ENCODE measurements at regions not wholly inside any gene's neighbourhood (a gene's known extent, or its start where the extent isn't known, plus 50 kb on each side); places are given as distances from the start of the nearest gene placed in this dataset.
"Not testable (repeated sequence)": the region's sequence is repeated elsewhere in the genome, so short reads cannot be mapped to it uniquely, and the experiment has no call there.

- DNase-seq (ENCODE audit: low read depth in 2 of 2), result no peak
- no peaks in the 10 kb centered on the region for H3K36me3 ChIP-seq (ENCODE audit: control insufficient read depth, insufficient read depth, low read length)
- H3K9me3 ChIP-seq (ENCODE audit: control insufficient read depth, insufficient read depth, low read depth, low read length), result no peaks in the 10 kb centered on the region
- H2AFZ ChIP-seq (ENCODE audit: low read length), result no peak overlapping the region
- no peak overlapping the region for H3K27ac ChIP-seq (ENCODE audit: insufficient read depth, low read length)
- peaks cover 6% of the 10 kb centered on the region for H3K27me3 ChIP-seq (ENCODE audit: control insufficient read depth, insufficient read depth, low read length)
- H3K4me2 ChIP-seq (ENCODE audit: extremely low read depth, insufficient read depth, low read length), result no peak overlapping the region
- H3K9ac ChIP-seq (ENCODE audit: insufficient read depth, low read length), result no peak overlapping the region
- H3K4me3 ChIP-seq (replicated peaks in 1 of 4; ENCODE audit: control extremely low read depth in 1 of 4, insufficient read depth in 1 of 4, low read depth in 3 of 4, low read length in 4 of 4), result no peak overlapping the region
- H3K79me2 ChIP-seq (ENCODE audit: control insufficient read depth, insufficient read depth, low read length), result no peaks in the 10 kb centered on the region
- TF ChIP-seq CTCF (conservative IDR thresholded peaks at IDR 0.05 in 1 of 2, IDR thresholded peaks at IDR 0.05 in 1 of 2; ENCODE audit: low read depth in 1 of 2, low read length in 2 of 2) (no peak), EZH2 (IDR thresholded peaks at IDR 0.05; ENCODE audit: low read length, missing control alignments) (no peak)
- no peaks in the 10 kb centered on the region for H3K4me1 ChIP-seq (ENCODE audit: control insufficient read depth, extremely low read depth, insufficient read depth, low read length)
- H4K20me1 ChIP-seq (ENCODE audit: control insufficient read depth, extremely low read depth, insufficient read depth, low read length), result no peaks in the 10 kb centered on the region
These were observed 108.7 kb downstream of the TRIM43 start for GRCh38 chr2:95700519-95700918.

- H3K4me1 ChIP-seq (ENCODE audit: control insufficient read depth, extremely low read depth, insufficient read depth, low read length), result no peaks in the 10 kb centered on the region
- no peaks in the 10 kb centered on the region for H4K20me1 ChIP-seq (ENCODE audit: control insufficient read depth, extremely low read depth, insufficient read depth, low read length)
- no peaks in the 10 kb centered on the region for H3K79me2 ChIP-seq (ENCODE audit: control insufficient read depth, insufficient read depth, low read length)
- no peak overlapping the region for H3K4me3 ChIP-seq (replicated peaks in 1 of 4; ENCODE audit: control extremely low read depth in 1 of 4, insufficient read depth in 1 of 4, low read depth in 3 of 4, low read length in 4 of 4)
- no peak for DNase-seq (ENCODE audit: low read depth in 2 of 2)
- no peaks in the 10 kb centered on the region for H3K27me3 ChIP-seq (ENCODE audit: control insufficient read depth, insufficient read depth, low read length)
- H3K27ac ChIP-seq (ENCODE audit: insufficient read depth, low read length), result no peak overlapping the region
- TF ChIP-seq CTCF (conservative IDR thresholded peaks at IDR 0.05 in 1 of 2, IDR thresholded peaks at IDR 0.05 in 1 of 2; ENCODE audit: low read depth in 1 of 2, low read length in 2 of 2) (no peak), EZH2 (IDR thresholded peaks at IDR 0.05; ENCODE audit: low read length, missing control alignments) (no peak)
- H3K4me2 ChIP-seq (ENCODE audit: extremely low read depth, insufficient read depth, low read length), result no peak overlapping the region
- no peaks in the 10 kb centered on the region for H3K36me3 ChIP-seq (ENCODE audit: control insufficient read depth, insufficient read depth, low read length)
- no peaks in the 10 kb centered on the region for H3K9me3 ChIP-seq (ENCODE audit: control insufficient read depth, insufficient read depth, low read depth, low read length)
- H2AFZ ChIP-seq (ENCODE audit: low read length), result no peak overlapping the region
- H3K9ac ChIP-seq (ENCODE audit: insufficient read depth, low read length), result no peak overlapping the region
These were observed 110.7 kb downstream of the TRIM43 start for GRCh38 chr2:95702471-95702870.

GRCh38 chr2:95707161-95707560, 115.4 kb downstream of the TRIM43 start:
- not testable (repeated sequence) for H3K9me3 ChIP-seq (ENCODE audit: control insufficient read depth, insufficient read depth, low read depth, low read length); H3K4me2 ChIP-seq (ENCODE audit: extremely low read depth, insufficient read depth, low read length); H3K27me3 ChIP-seq (ENCODE audit: control insufficient read depth, insufficient read depth, low read length); H3K27ac ChIP-seq (ENCODE audit: insufficient read depth, low read length); H3K4me1 ChIP-seq (ENCODE audit: control insufficient read depth, extremely low read depth, insufficient read depth, low read length); H4K20me1 ChIP-seq (ENCODE audit: control insufficient read depth, extremely low read depth, insufficient read depth, low read length); DNase-seq (ENCODE audit: low read depth in 2 of 2); H3K36me3 ChIP-seq (ENCODE audit: control insufficient read depth, insufficient read depth, low read length); H3K9ac ChIP-seq (ENCODE audit: insufficient read depth, low read length); H3K79me2 ChIP-seq (ENCODE audit: control insufficient read depth, insufficient read depth, low read length); H2AFZ ChIP-seq (ENCODE audit: low read length); H3K4me3 ChIP-seq (replicated peaks in 1 of 4; ENCODE audit: control extremely low read depth in 1 of 4, insufficient read depth in 1 of 4, low read depth in 3 of 4, low read length in 4 of 4)

GRCh38 chr2:95707837-95708236, 116.0 kb downstream of the TRIM43 start:
- H3K27ac ChIP-seq (ENCODE audit: insufficient read depth, low read length), result no peak overlapping the region
- no peaks in the 10 kb centered on the region for H4K20me1 ChIP-seq (ENCODE audit: control insufficient read depth, extremely low read depth, insufficient read depth, low read length)
- no peak overlapping the region for H3K4me2 ChIP-seq (ENCODE audit: extremely low read depth, insufficient read depth, low read length)
- H3K4me1 ChIP-seq (ENCODE audit: control insufficient read depth, extremely low read depth, insufficient read depth, low read length), result no peaks in the 10 kb centered on the region
- DNase-seq (ENCODE audit: low read depth in 2 of 2), result no peak
- TF ChIP-seq EZH2 (IDR thresholded peaks at IDR 0.05; ENCODE audit: low read length, missing control alignments), result no peak
- no peak for TF ChIP-seq CTCF (conservative IDR thresholded peaks at IDR 0.05 in 1 of 2, IDR thresholded peaks at IDR 0.05 in 1 of 2; ENCODE audit: low read depth in 1 of 2, low read length in 2 of 2)
- H3K4me3 ChIP-seq (replicated peaks in 1 of 4; ENCODE audit: control extremely low read depth in 1 of 4, insufficient read depth in 1 of 4, low read depth in 3 of 4, low read length in 4 of 4), result no peak overlapping the region
- H2AFZ ChIP-seq (ENCODE audit: low read length), result no peak overlapping the region
- no peaks in the 10 kb centered on the region for H3K79me2 ChIP-seq (ENCODE audit: control insufficient read depth, insufficient read depth, low read length)
- no peaks in the 10 kb centered on the region for H3K9me3 ChIP-seq (ENCODE audit: control insufficient read depth, insufficient read depth, low read depth, low read length)
- no peaks in the 10 kb centered on the region for H3K36me3 ChIP-seq (ENCODE audit: control insufficient read depth, insufficient read depth, low read length)
- H3K9ac ChIP-seq (ENCODE audit: insufficient read depth, low read length), result no peak overlapping the region
- H3K27me3 ChIP-seq (ENCODE audit: control insufficient read depth, insufficient read depth, low read length), result peaks cover 6% of the 10 kb centered on the region
